ENCODE measurements at regions not wholly inside any gene's neighbourhood (a gene's known extent, or its start where the extent isn't known, plus 50 kb on each side); places are given as distances from the start of the nearest gene placed in this dataset.
"Not testable (repeated sequence)": the region's sequence is repeated elsewhere in the genome, so short reads cannot be mapped to it uniquely, and the experiment has no call there.

DNA sequence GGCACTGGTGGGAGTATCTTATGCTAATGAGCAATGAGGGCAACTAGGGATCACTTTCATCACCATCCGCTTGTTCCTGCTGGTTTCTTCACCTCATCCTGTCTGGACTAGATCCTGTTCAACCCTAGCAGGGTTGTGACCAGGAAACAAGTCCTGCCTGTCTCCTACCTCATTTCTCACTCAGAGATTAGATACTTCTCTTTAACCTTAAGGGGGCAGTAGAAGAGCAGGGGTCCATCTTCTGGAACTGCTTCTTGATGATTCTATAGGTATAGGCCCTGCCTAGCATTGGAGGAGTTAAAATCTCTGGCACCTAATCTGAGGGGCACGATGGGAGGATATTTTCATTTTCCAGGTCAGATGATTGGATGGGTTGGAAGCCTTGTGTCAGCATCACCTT is 415.5 kb downstream of the TGIF2LX start:
- DNase-seq, result not testable (repeated sequence)

DNA sequence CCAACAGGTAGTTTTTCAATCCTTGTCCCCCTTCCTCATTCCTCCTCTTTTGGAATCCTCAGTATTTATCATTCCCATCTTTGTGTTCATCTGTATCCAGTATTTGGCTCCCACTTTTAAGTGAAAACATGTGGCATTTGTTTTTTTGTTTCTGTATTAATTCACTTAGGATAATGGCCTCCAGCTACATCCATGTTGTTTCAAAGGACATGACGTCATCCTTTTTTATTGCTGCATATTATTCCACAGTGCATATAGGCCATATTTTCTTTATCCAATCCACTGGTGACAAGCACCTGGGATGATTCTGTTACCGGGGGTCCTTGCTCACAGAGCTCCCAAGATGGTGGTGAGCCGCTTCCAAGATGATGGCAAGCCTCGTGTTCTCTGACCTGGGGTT is 447.9 kb downstream of the TGIF2LX start:
- DNase-seq, result not testable (repeated sequence)

DNA sequence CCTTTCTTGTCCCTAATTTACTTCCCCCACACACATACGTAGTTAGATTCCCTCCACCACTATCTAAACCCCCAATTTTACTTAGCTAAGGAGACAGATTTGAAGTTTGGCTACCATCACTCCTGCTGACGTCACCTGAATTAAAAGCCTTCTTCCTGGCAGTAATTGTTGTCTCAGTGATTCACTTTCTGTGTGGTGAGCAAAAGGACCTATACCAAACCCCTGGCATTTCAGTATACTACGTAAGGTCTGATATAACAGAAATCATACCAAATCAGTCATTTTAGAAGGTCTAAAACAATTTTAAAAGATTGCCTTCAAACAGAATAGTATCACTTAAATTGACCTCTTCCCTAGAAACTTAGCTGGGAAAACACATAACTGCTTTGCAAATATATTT is 476.3 kb downstream of the TGIF2LX start:
- not testable (repeated sequence) for DNase-seq

DNA sequence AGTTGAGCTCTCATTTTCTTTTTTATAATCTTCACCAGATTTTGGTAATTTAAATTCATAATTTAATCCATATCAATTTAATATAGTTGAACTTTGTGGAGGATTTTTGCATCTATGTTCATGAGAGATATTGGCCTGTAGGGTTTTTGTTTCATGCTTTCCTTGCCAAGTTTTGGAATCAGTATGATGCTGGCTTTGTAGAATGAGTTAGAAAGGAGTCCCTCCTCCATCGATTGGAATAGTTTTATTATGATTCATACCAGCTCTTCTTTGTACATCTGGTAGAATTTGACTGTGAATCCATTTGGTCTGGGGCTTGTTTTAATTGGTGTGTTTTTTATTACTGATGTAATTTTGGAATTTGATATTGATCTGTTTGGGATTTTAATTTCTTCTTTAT is 480.5 kb downstream of the TGIF2LX start:
- not testable (repeated sequence) for DNase-seq

DNA sequence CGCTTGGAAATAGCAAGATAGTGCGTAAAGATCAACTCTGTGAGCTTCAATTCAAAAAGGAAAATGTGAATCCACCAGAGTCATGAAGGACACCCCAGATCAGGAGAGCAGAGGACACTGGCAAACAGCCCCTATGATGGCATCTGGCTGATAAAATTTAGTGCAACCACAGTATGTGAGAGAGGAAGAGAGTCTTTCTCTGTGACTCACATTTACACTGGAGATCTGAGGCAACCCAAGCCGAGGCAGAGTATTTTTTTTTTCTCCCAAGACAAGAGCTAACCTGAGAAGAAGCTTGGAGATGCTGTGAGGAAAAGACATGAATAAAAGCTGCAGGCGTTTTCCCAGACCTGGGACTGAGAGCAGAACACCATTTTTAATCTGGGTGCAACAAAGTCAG is 482.2 kb downstream of the TGIF2LX start:
- DNase-seq, result not testable (repeated sequence)

DNA sequence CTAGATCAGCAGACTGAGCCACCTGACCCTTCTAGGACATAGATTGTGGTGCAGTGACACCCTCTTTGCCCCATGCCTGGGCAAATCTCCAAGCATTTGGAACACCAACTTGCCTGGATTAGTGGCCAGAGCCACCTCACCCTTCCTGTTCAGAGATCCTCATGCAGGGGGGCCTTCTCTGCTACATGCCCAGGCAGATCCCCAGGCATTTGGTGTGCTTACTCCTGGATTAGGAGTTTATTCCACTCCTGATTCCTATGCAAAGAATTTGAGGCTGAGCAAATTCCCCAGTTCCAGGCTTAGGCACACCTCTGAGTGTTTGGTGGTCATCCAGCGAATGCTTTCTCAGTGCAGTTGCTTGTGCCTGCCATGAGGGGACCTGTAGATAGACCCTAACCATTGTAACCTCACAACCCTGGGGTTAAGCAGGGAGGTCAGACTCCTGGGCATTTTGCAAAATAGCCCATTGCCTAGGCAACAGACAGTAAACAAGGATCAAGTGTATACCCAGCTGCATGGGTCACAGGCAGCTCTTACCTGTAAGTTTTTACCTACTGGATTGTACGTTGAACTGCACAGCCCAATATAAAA is 483.2 kb downstream of the TGIF2LX start:
- DNase-seq, result not testable (repeated sequence)

DNA sequence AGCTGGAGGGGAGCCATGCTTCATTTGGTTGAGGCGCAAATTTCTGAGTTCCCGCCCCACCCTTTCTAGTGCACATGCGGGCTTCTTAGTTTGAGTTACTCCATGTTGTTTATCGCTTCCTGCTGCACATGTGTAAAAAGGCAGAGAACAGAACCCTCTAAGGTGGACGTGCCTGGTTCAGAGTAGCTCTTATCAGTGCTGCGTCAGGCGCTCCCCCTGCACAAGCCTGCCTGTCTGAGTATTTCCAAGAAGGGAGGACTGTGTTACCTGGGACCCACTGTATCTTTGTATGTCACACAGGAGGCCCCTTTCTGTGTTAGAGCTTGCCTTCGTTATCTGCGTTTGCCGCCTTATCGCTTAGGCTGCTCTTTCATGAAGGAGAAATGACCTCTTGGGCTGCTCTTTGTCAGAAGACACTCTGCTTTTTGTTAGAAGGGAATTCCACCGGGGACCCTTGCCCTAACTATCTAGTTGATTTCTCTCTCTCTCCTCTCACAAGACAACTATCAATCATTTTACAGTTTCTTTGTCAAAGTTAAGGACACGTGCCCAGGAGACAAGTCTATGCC is 532.1 kb downstream of the TGIF2LX start:
- DNase-seq, result not testable (repeated sequence)

DNA sequence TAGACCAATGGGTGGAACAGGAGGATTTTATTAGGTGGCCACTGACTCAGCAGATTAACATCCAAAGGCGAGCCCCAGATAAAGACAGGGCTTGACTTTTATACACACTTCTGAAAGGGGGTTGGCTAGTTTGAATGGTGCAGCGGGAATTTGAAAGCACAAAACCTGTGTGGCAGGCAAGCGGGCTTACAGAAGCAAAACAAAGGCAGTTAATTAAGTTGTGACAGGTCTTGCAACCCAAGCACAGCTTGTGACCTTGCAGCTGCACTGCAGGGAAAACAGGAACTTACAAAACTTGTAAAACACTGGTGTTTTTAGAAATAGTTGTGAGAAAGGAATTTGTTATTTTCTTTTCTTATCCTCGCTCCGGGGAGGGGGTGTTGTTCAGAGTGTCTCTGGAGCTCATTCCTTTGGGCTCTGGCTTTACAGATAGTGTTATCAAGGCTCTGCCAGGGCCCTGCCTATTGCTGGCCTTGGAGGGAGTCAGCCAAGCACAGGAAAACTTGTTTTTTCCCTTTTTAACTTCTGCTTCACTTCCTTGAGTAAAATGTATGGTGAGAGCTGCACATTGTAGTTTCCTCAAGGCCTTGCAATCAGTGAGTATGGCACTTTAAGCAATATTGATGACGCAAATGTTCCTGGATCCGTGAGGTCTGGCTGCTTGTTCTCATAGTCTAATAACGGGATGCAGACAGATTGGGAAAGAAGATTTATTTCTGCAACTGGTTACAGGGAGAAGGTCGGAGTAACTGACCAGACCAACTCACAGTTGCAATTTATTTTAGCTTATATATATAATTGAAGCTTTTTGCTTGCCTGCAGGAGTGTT is 536.6 kb downstream of the TGIF2LX start:
- peak; percentile 9 for DNase-seq

DNA sequence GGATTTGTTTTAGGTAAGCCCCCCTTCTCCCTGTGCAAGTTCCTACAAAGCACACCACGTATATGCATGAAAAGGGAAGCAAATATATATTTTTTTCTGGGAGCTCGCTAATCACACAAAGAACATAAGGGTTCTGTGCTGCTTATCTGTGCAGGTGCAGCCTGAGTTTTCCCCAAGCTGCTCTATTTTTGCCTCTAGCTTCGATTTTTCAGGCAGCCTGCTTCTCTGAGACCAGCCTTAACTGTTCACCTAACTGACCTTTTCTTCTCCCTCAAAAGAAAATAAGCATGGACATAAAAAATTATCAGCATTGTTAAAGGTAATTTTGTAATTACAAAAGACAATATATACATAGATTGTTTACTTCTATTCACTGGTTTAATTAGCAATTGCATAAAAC is 552.7 kb downstream of the TGIF2LX start:
- DNase-seq, result peak; percentile 40

DNA sequence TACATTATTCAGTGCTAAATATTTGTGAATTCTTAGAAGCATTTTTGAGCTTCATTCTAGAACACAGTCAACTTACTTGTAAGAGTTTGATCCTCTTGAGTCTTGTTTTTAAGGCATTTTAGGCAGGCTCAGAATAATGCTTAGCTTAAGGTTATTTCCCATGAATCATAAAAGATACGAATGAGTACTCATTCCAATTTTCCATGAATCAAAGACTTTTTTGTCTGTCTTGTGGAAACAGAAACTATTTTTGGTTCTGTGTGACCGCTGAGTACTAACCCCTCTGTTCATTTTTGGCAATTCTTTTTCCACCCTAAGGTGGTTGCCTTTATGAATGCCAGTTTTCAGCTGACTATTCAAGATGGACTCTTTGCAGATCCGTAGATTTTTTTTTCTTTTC is 563.7 kb downstream of the TGIF2LX start:
- DNase-seq, result not testable (repeated sequence)

DNA sequence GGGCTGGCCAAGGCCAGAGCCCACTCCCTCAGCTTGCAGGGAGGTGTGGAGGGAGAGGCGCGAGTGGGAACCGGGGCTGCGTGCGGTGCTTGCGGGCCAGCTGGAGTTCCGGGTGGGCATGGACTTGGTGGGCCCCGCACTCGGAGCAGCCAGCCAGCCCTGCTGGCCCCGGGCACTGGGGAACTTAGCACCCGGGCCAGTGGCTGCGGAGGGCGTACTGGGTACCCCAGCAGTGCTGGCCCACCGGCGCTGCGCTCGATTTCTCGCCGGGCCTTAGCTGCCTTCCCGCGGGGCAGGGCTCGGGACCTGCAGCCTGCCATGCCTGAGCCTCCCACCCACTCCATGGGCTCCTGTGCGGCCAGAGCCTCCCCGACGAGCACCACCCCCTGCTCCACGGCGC is 599.6 kb downstream of the TGIF2LX start:
- not testable (repeated sequence) for DNase-seq

DNA sequence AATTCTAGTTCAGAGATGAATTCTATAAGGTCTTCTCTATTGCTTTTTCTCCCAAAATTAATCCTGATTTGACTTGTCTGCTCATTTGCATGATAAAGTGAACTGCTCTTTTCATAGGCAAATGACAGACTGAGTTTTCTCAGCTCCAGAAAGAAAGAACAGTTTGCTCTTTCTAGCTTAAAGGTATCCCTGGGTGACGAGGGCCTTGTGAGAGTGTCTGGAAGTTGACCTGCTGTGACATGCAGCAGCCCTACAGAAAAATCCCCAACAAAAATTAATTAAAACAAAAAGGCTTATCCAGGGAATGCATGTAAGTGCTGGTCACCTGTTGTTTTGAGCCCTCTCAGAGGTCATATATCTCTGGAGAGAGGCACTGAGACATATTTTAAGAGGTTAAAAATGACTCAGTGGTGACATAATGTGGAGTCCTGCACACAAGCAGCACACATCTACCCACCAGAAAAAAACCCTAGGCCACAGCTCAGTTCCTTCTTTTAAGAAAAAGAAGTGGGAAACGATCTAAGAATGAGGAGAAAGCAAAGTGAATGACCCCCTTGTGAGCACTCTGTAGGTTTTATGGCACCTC is 602.8 kb downstream of the TGIF2LX start:
- DNase-seq, result not testable (repeated sequence)
